ENCODE measurements at regions not wholly inside any gene's neighbourhood (a gene's known extent, or its start where the extent isn't known, plus 50 kb on each side); places are given as distances from the start of the nearest gene placed in this dataset.

DNA sequence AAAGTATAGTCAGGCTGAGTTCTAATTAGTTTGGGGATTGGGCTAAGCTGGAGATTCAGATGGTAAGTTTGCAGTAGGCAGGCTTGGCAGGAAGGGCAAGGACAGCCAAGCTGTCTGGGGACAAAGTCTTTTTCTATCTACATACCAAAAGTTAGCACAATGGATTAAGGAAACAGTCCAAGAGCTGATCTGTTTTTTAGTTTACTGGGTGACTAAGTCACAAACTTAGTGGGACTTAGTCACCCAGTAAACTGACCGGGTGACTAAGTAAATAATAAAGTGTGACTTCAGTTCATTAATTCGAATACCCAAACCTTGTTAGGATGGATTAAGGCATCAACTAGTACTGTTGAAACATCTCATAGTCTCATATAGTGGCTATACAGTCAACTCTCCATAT is 1386.0 kb upstream of the CELF4 start:
- TF ChIP-seq, protein P1, sequence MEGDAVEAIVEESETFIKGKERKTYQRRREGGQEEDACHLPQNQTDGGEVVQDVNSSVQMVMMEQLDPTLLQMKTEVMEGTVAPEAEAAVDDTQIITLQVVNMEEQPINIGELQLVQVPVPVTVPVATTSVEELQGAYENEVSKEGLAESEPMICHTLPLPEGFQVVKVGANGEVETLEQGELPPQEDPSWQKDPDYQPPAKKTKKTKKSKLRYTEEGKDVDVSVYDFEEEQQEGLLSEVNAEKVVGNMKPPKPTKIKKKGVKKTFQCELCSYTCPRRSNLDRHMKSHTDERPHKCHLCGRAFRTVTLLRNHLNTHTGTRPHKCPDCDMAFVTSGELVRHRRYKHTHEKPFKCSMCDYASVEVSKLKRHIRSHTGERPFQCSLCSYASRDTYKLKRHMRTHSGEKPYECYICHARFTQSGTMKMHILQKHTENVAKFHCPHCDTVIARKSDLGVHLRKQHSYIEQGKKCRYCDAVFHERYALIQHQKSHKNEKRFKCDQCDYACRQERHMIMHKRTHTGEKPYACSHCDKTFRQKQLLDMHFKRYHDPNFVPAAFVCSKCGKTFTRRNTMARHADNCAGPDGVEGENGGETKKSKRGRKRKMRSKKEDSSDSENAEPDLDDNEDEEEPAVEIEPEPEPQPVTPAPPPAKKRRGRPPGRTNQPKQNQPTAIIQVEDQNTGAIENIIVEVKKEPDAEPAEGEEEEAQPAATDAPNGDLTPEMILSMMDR (IDR thresholded peaks at IDR 0.05): no peak
- TF ChIP-seq POLR2A (IDR thresholded peaks at IDR 0.05): no peak
